Neuronal stem cell (in vitro differentiated cells): ENCODE measurements at regions not wholly inside any gene's neighbourhood (a gene's known extent, or its start where the extent isn't known, plus 50 kb on each side); places are given as distances from the start of the nearest gene placed in this dataset.
A peak's percentile ranks its signal among the peaks of the same experiment; 100 is the strongest.

ENCODE experiments used
- DNase-seq: peaks from one replicate; pipeline ENCODE4 v3.0.0-alpha.2; 2013; ENCODE audit warnings: low spot score
- H2AFZ ChIP-seq: one replicate; pipeline ENCODE4 v1.6.1; 2013; ENCODE audit warnings: mild to moderate bottlenecking, low read length, inconsistent platforms
- H2AK5ac ChIP-seq: 2 replicates; pipeline ENCODE4 v1.6.1; 2013; ENCODE audit warnings: low read depth, mild to moderate bottlenecking, inconsistent platforms, low read length, moderate library complexity, mixed read lengths
- H2BK120ac ChIP-seq: 2 replicates; pipeline ENCODE4 v1.6.1; 2013; ENCODE audit warnings: low read depth, mild to moderate bottlenecking, inconsistent platforms, low read length, moderate library complexity, mixed read lengths
- H2BK12ac ChIP-seq: one replicate; pipeline ENCODE4 v1.6.1; 2013; ENCODE audit warnings: low read length, inconsistent platforms
- H2BK15ac ChIP-seq: 2 replicates; pipeline ENCODE4 v1.6.1; 2013; ENCODE audit warnings: mild to moderate bottlenecking, low read length, inconsistent platforms, mixed read lengths
- H2BK5ac ChIP-seq: one replicate; pipeline ENCODE4 v1.6.1; 2013; ENCODE audit warnings: inconsistent platforms, mild to moderate bottlenecking, low read length, moderate library complexity
- H3K14ac ChIP-seq: one replicate; pipeline ENCODE4 v1.6.1; 2013; ENCODE audit warnings: low read length, inconsistent platforms
- H3K18ac ChIP-seq: 2 replicates; pipeline ENCODE4 v1.6.1; 2013; ENCODE audit warnings: low read length, inconsistent platforms
- H3K23ac ChIP-seq: 2 replicates; pipeline ENCODE4 v1.6.1; 2013; ENCODE audit warnings: low read depth, mild to moderate bottlenecking, mixed read lengths, low read length, inconsistent platforms; ENCODE audit not compliant: poor library complexity
- H3K27ac ChIP-seq: replicated peaks from 3 replicates; pipeline ENCODE4 v1.5.1; 2013; ENCODE audit warnings: low read length, inconsistent platforms
- H3K27me3 ChIP-seq, 3 experiments: 2 replicates each; pipeline ENCODE4 v1.6.1; 2013; ENCODE audit warnings: low read length in 3 of 3, mild to moderate bottlenecking in 2 of 3, inconsistent platforms in 1 of 3, low read depth in 1 of 3, mixed read lengths in 1 of 3, moderate library complexity in 1 of 3; ENCODE audit not compliant: control insufficient read depth in 3 of 3, insufficient read depth in 3 of 3
- H3K36me3 ChIP-seq, 2 donors: replicated peaks in 1 of 2; 2 replicates each; pipeline ENCODE4 v1.6.1; 2013; ENCODE audit warnings: low read length in 2 of 2; ENCODE audit not compliant: control insufficient read depth in 2 of 2, insufficient read depth in 2 of 2
- H3K4ac ChIP-seq: 2 replicates; pipeline ENCODE4 v1.6.1; 2013; ENCODE audit warnings: inconsistent platforms, mild to moderate bottlenecking, low read length, moderate library complexity
- H3K4me1 ChIP-seq, 2 donors: 1 replicate in 1 of 2; 2 replicates in 1 of 2; pipeline ENCODE4 v1.6.1; 2013; ENCODE audit warnings: low read length in 2 of 2, low read depth in 1 of 2; ENCODE audit not compliant: control insufficient read depth in 2 of 2, insufficient read depth in 1 of 2
- H3K4me2 ChIP-seq: one replicate; pipeline ENCODE4 v1.6.1; 2013; ENCODE audit warnings: mild to moderate bottlenecking, low read length, inconsistent platforms; ENCODE audit not compliant: insufficient read depth, poor library complexity, severe bottlenecking
- H3K4me3 ChIP-seq, 2 donors: 2 replicates each; pipeline ENCODE4 v1.5.1; 2013; ENCODE audit warnings: low read length in 2 of 2, mild to moderate bottlenecking in 2 of 2, inconsistent platforms in 1 of 2, moderate library complexity in 1 of 2
- H3K79me1 ChIP-seq: one replicate; pipeline ENCODE4 v1.6.1; 2013; ENCODE audit warnings: low read depth, mild to moderate bottlenecking, inconsistent platforms, low read length, moderate library complexity
- H3K9ac ChIP-seq: one replicate; pipeline ENCODE4 v1.6.1; 2013; ENCODE audit warnings: mild to moderate bottlenecking, low read depth, low read length, inconsistent platforms; ENCODE audit not compliant: poor library complexity
- H3K9me3 ChIP-seq, 2 donors: replicated peaks in 1 of 2; 2 replicates each; pipeline versions ENCODE3 to v1.6.1; 2013; ENCODE audit warnings: low read length in 2 of 2, mild to moderate bottlenecking in 2 of 2, inconsistent platforms in 1 of 2, low read depth in 1 of 2, mixed read lengths in 1 of 2, moderate library complexity in 1 of 2; ENCODE audit not compliant: control insufficient read depth in 2 of 2, insufficient read depth in 1 of 2
- H4K8ac ChIP-seq: one replicate; pipeline ENCODE4 v1.6.1; 2013; ENCODE audit warnings: low read depth, mild to moderate bottlenecking, inconsistent platforms, low read length, moderate library complexity
- H4K91ac ChIP-seq: one replicate; pipeline ENCODE4 v1.6.1; 2013; ENCODE audit warnings: low read length, low read depth, mild to moderate bottlenecking, inconsistent platforms; ENCODE audit not compliant: poor library complexity
- WGBS, 2 donors: extraction: QIAGEN DNeasy Blood & Tissue Kit; methylation state at CpG; one replicate each; pipeline ENCODE4 v1.1.7; 2013; ENCODE audit warnings: missing lambda C conversion rate in 2 of 2, mixed read lengths in 1 of 2; ENCODE audit not compliant: insufficient read length in 2 of 2, insufficient replicate concordance in 1 of 2; ENCODE audit errors: extremely low coverage in 2 of 2; 5-methylcytosine and 5-hydroxymethylcytosine counted together

- H3K14ac ChIP-seq, result no peak overlapping the region
- H2AFZ ChIP-seq, result no peak overlapping the region
- no peaks in the 10 kb centered on the region for H3K27me3 ChIP-seq
- H3K4me1 ChIP-seq, result peaks cover 0 to 3% of the 10 kb centered on the region in 2 donors
- peak overlapping the region; percentile 41 for H2AK5ac ChIP-seq
- no peaks in the 10 kb centered on the region for H3K36me3 ChIP-seq
- no peak overlapping the region for H3K4ac ChIP-seq
- H3K79me1 ChIP-seq, result no peaks in the 10 kb centered on the region
- no peak overlapping the region for H4K8ac ChIP-seq
- H3K9me3 ChIP-seq, result no peaks in the 10 kb centered on the region
- H3K9ac ChIP-seq, result no peak overlapping the region
- peak overlapping the region; percentile 77 for H3K18ac ChIP-seq
- no peak overlapping the region for H3K27ac ChIP-seq
- no peak overlapping the region for H3K4me3 ChIP-seq
- no peak overlapping the region for H3K4me2 ChIP-seq
- H3K23ac ChIP-seq, result no peak overlapping the region
- DNase-seq, result no peak
- WGBS, 2 donors, result no CpG with 5 or more reads among the region's 24 CpGs
- no peak overlapping the region for H2BK12ac ChIP-seq
- no peak overlapping the region for H2BK5ac ChIP-seq
- no peak overlapping the region for H2BK120ac ChIP-seq
- no peak overlapping the region for H2BK15ac ChIP-seq
- no peak overlapping the region for H4K91ac ChIP-seq
Measured at GRCh38 chr9:84393266-84393950, 52.9 kb upstream of the SLC28A3 start.

- Histone ChIP-seq H3K14ac (no peak overlapping the region), H3K36me3 (no peaks in the 10 kb centered on the region), H3K23ac (no peak overlapping the region), H2AK5ac (no peak overlapping the region), H3K4ac (no peak overlapping the region), H3K9ac (no peak overlapping the region), H3K79me1 (no peaks in the 10 kb centered on the region), H3K9me3 (no peaks in the 10 kb centered on the region), H2BK120ac (no peak overlapping the region), H3K4me3 (no peak overlapping the region), H3K27me3 (no peaks in the 10 kb centered on the region), H3K4me1 (peaks cover 0 to 3% of the 10 kb centered on the region in 2 donors), H2BK5ac (no peak overlapping the region), H2AFZ (no peak overlapping the region), H2BK15ac (no peak overlapping the region), H3K27ac (no peak overlapping the region), H4K91ac (no peak overlapping the region), H4K8ac (no peak overlapping the region), H2BK12ac (no peak overlapping the region), H3K18ac (no peak overlapping the region), H3K4me2 (no peak overlapping the region)
- WGBS, 2 donors, result no CpG with 5 or more reads among the region's 3 CpGs
- DNase-seq, result no peak
Measured at GRCh38 chr9:84394036-84394435, 53.5 kb upstream of the SLC28A3 start.

- Histone ChIP-seq H2BK15ac (peak overlapping the region; percentile 77), H3K4ac (no peak overlapping the region), H3K18ac (peak overlapping the region; percentile 86), H4K91ac (no peak overlapping the region), H3K4me2 (no peak overlapping the region), H2AFZ (peak overlapping the region; percentile 78), H2BK5ac (no peak overlapping the region), H3K79me1 (no peaks in the 10 kb centered on the region), H3K9me3 (peaks cover 0 to 4% of the 10 kb centered on the region in 2 donors), H3K36me3 (peaks cover 0 to 2% of the 10 kb centered on the region in 2 donors), H3K27ac (no peak overlapping the region), H3K23ac (no peak overlapping the region), H3K4me1 (peaks cover 0 to 3% of the 10 kb centered on the region in 2 donors), H2BK12ac (no peak overlapping the region), H3K9ac (peak overlapping the region; percentile 82), H2AK5ac (no peak overlapping the region), H4K8ac (peak overlapping the region; percentile 84), H2BK120ac (no peak overlapping the region), H3K27me3 (no peaks in the 10 kb centered on the region), H3K14ac (no peak overlapping the region), H3K4me3 (no peak overlapping the region)
- peak; percentile 67 for DNase-seq
- no CpG with 5 or more reads among the region's 13 CpGs for WGBS, 2 donors
Measured at GRCh38 chr9:84397151-84397728, 56.7 kb upstream of the SLC28A3 start.

- Histone ChIP-seq H4K91ac (no peak overlapping the region), H2BK5ac (no peak overlapping the region), H3K4ac (no peak overlapping the region), H2BK12ac (no peak overlapping the region), H2BK120ac (no peak overlapping the region), H4K8ac (no peak overlapping the region), H3K27ac (no peak overlapping the region), H2AFZ (peak overlapping the region; percentile 78), H3K9me3 (peaks cover 0 to 4% of the 10 kb centered on the region in 2 donors), H3K36me3 (peaks cover 0 to 2% of the 10 kb centered on the region in 2 donors), H3K4me2 (no peak overlapping the region), H2BK15ac (no peak overlapping the region), H3K27me3 (no peaks in the 10 kb centered on the region), H3K23ac (no peak overlapping the region), H3K4me1 (peaks cover 0 to 3% of the 10 kb centered on the region in 2 donors), H3K79me1 (no peaks in the 10 kb centered on the region), H3K4me3 (no peak overlapping the region), H3K14ac (no peak overlapping the region), H3K18ac (no peak overlapping the region), H3K9ac (no peak overlapping the region), H2AK5ac (no peak overlapping the region)
- no CpG with 5 or more reads among the region's 8 CpGs for WGBS, 2 donors
- no peak for DNase-seq
Measured at GRCh38 chr9:84397822-84398221, 57.3 kb upstream of the SLC28A3 start.
